MM.1S (cell line): ENCODE measurements at regions not wholly inside any gene's neighbourhood (a gene's known extent, or its start where the extent isn't known, plus 50 kb on each side); places are given as distances from the start of the nearest gene placed in this dataset.
"Not testable (repeated sequence)": the region's sequence is repeated elsewhere in the genome, so short reads cannot be mapped to it uniquely, and the experiment has no call there.

Experiments
- CTCF ChIP-seq: fragments of 300-600 bp; sonication (generic); IDR thresholded peaks from 2 replicates; pipeline ENCODE4 v1.5.1; 2016; ENCODE audit warnings: antibody characterized with exemption, low read length, mixed read lengths
- EZH2 ChIP-seq: fragments of 300-600 bp; sonication (generic); optimal IDR thresholded peaks from 2 replicates; pipeline ENCODE3; 2017; ENCODE audit warnings: low read depth, mild to moderate bottlenecking, antibody characterized with exemption, low read length, mixed read lengths

- not testable (repeated sequence) for TF ChIP-seq CTCF, EZH2
These were observed 185.9 kb downstream of the TPBG start for GRCh38 chr6:82549480-82549879.
